OCI-LY3 (cell line): ENCODE measurements at regions not wholly inside any gene's neighbourhood (a gene's known extent, or its start where the extent isn't known, plus 50 kb on each side); places are given as distances from the start of the nearest gene placed in this dataset.

Source experiments
- H2AFZ ChIP-seq: fragments of 200-600, 300-600 bp; shearing (Covaris generic); 2 replicates; pipeline ENCODE4 v1.6.0; 2014; ENCODE audit warnings: antibody characterized with exemption, low read depth, low read length
- H3K27ac ChIP-seq: fragments of 200-600, 300-600 bp; sonication (generic); 2 replicates; pipeline ENCODE4 v1.5.1; 2014; ENCODE audit warnings: mild to moderate bottlenecking, low read length, moderate library complexity, mixed read lengths
- H3K27me3 ChIP-seq: fragments of 200-600, 300-600 bp; sonication (generic); 2 replicates; pipeline ENCODE4 v1.6.1; 2014; ENCODE audit warnings: low read depth, low read length, mixed read lengths
- H3K36me3 ChIP-seq: fragments of 200-600, 300-600 bp; sonication (generic); replicated peaks from 2 replicates; pipeline ENCODE3; 2014; ENCODE audit warnings: low read depth, low read length, mixed read lengths
- H3K4me1 ChIP-seq: fragments of 300-600, 200-600 bp; sonication (generic); 2 replicates; pipeline ENCODE4 v1.6.1; 2014; ENCODE audit warnings: low read length, mixed read lengths
- H3K4me2 ChIP-seq: fragments of 200-600, 300-600 bp; sonication (generic); 2 replicates; pipeline ENCODE4 v1.6.1; 2014; ENCODE audit warnings: low read length, mixed read lengths
- H3K4me3 ChIP-seq: fragments of 300-600, 200-600 bp; sonication (generic); 2 replicates; pipeline ENCODE4 v1.5.1; 2014; ENCODE audit warnings: antibody characterized with exemption, mild to moderate bottlenecking, low read length, moderate library complexity
- H3K79me2 ChIP-seq: fragments of 300-600, 200-600 bp; shearing (Covaris generic); 2 replicates; pipeline ENCODE4 v1.6.1; 2014; ENCODE audit warnings: mild to moderate bottlenecking, low read length, mixed read lengths
- H3K9ac ChIP-seq: fragments of 300-600, 200-600 bp; shearing (Covaris generic); 2 replicates; pipeline ENCODE4 v1.6.0; 2014; ENCODE audit warnings: mild to moderate bottlenecking, low read length, moderate library complexity
- H3K9me3 ChIP-seq: fragments of 200-600, 300-600 bp; shearing (Covaris generic); 2 replicates; pipeline ENCODE4 v1.6.1; 2014; ENCODE audit warnings: low read length, mixed read lengths; ENCODE audit not compliant: insufficient read depth
- H4K20me1 ChIP-seq: fragments of 200-600, 300-600 bp; sonication (generic); 2 replicates; pipeline ENCODE4 v1.6.1; 2016; ENCODE audit warnings: low read length, mixed read lengths; ENCODE audit not compliant: insufficient read depth
- CTCF ChIP-seq: fragments of 200-600, 300-600 bp; sonication (generic); IDR thresholded peaks from 2 replicates; pipeline ENCODE4 v1.5.1; 2014; ENCODE audit warnings: antibody characterized with exemption, low read length, low read depth
- EZH2phosphoT487 ChIP-seq: fragments of 200-600 bp; shearing (Covaris generic); IDR thresholded peaks from 2 replicates; pipeline ENCODE4 v1.6.1; 2018; ENCODE audit warnings: antibody characterized with exemption, mixed run types, low read depth

DNA sequence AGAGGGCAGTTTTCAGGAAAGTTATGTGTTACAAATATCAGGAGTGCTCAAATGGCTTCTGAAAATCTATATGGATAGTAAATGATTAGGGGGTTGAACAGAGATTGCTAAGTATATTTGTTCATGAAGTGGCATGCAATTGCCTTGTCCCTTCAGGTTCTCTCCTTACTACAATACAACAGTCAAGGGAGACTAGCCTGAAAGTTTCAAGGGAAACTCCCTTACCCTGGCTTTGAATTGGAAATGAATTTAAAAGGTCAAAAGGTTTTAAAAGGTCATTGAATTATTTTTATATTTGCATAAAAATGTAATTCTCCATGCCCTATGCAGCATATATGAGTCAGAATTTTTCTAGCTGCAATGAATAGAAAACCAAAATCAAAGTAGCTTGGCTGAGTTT lies 253.1 kb upstream of the SYT1 start:
- TF ChIP-seq CTCF (no peak), EZH2phosphoT487 (no peak)
- H3K36me3 ChIP-seq, result no peaks in the 10 kb centered on the region
- no peak overlapping the region for H3K4me2 ChIP-seq
- no peak overlapping the region for H3K4me3 ChIP-seq
- H3K27me3 ChIP-seq, result no peaks in the 10 kb centered on the region
- no peaks in the 10 kb centered on the region for H3K4me1 ChIP-seq
- H3K27ac ChIP-seq, result no peak overlapping the region
- no peak overlapping the region for H3K9ac ChIP-seq
- no peaks in the 10 kb centered on the region for H4K20me1 ChIP-seq
- H2AFZ ChIP-seq, result no peak overlapping the region
- no peaks in the 10 kb centered on the region for H3K79me2 ChIP-seq
- no peaks in the 10 kb centered on the region for H3K9me3 ChIP-seq

- Histone ChIP-seq H3K4me2 (no peak overlapping the region), H2AFZ (no peak overlapping the region)
These were observed 252.4 kb upstream of the SYT1 start for GRCh38 chr12:78612190-78612589.

DNA sequence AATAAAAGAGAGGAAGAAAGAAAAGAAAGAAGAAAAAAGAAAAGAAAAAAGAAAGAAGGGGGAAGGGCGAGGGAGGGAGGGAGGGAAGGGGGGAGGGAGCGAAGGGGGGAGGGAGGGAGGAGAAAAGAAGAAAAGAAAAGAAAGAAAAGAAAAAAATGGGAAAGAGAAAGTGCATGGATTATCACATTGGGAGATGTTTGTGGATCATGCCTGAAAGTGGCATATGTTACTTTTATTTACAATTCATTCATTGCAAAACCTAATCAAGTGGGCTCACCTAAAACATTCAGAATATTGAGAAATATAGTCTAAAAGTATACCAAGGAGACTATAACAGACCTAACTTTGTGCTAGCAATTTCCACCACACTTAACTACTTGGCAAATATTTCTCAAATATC lies 246.9 kb upstream of the SYT1 start:
- Histone ChIP-seq H3K27me3 (no peaks in the 10 kb centered on the region), H3K4me1 (no peaks in the 10 kb centered on the region), H2AFZ (no peak overlapping the region), H3K79me2 (no peaks in the 10 kb centered on the region), H3K27ac (no peak overlapping the region), H3K4me3 (no peak overlapping the region), H3K9me3 (no peaks in the 10 kb centered on the region), H4K20me1 (no peaks in the 10 kb centered on the region), H3K9ac (no peak overlapping the region), H3K36me3 (no peaks in the 10 kb centered on the region), H3K4me2 (no peak overlapping the region)
- no peak for TF ChIP-seq EZH2phosphoT487
- no peak for TF ChIP-seq CTCF

More at GRCh38 chr12:78612190-78612589, 252.4 kb upstream of the SYT1 start:
- Histone ChIP-seq H3K9me3 (no peaks in the 10 kb centered on the region), H3K27ac (no peak overlapping the region), H3K27me3 (no peaks in the 10 kb centered on the region), H3K36me3 (no peaks in the 10 kb centered on the region), H4K20me1 (no peaks in the 10 kb centered on the region), H3K4me3 (no peak overlapping the region), H3K4me1 (no peaks in the 10 kb centered on the region), H3K79me2 (no peaks in the 10 kb centered on the region), H3K9ac (no peak overlapping the region)
- no peak for TF ChIP-seq EZH2phosphoT487
- no peak for TF ChIP-seq CTCF

DNA sequence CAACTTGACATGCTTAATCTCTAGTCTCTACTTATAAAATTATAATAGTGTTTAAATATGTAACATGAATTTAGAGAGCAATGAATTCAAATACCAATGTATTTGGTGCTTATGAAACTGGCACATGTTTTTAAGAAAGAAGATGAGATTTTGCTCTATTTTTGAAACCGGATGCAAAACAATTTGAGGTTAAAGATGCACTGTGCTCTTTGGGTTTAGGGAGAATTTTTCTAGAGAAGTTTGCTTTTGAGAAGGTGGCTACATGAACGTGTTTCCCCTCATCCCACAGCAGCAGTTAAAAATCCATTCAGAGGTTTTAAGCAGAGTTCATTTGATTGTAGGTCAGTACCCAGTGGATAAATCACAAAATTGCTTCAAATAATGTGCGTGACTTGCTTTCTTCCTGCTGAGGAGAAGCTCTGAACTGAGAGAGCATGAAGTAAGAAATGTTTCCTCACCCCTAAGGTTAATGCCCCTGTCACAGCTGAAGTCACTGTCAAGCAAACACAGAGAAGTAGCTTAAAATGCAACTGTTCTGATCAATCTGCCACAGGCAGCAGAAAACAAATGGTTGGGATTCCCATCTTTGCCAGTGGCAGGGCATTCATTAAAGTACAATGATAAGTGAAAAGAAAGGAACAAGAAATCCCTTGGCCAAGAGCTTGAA lies 241.9 kb upstream of the SYT1 start:
- TF ChIP-seq EZH2phosphoT487, result no peak
- no peak for TF ChIP-seq CTCF
- H3K79me2 ChIP-seq, result no peaks in the 10 kb centered on the region
- no peaks in the 10 kb centered on the region for H3K36me3 ChIP-seq
- H4K20me1 ChIP-seq, result no peaks in the 10 kb centered on the region
- no peak overlapping the region for H2AFZ ChIP-seq
- H3K4me3 ChIP-seq, result no peak overlapping the region
- H3K4me2 ChIP-seq, result no peak overlapping the region
- no peak overlapping the region for H3K27ac ChIP-seq
- H3K4me1 ChIP-seq, result no peaks in the 10 kb centered on the region
- H3K9me3 ChIP-seq, result no peaks in the 10 kb centered on the region
- no peak overlapping the region for H3K9ac ChIP-seq
- no peaks in the 10 kb centered on the region for H3K27me3 ChIP-seq
